MM.1S (cell line): ENCODE measurements at regions not wholly inside any gene's neighbourhood (a gene's known extent, or its start where the extent isn't known, plus 50 kb on each side); places are given as distances from the start of the nearest gene placed in this dataset.

Experiments
- DNase-seq: peaks from one replicate; pipeline ENCODE4 v3.0.0-alpha.2; 2015
- H2AFZ ChIP-seq: fragments of 300-600 bp; sonication (generic); 2 replicates; pipeline ENCODE4 v1.6.0; 2016; ENCODE audit warnings: antibody characterized with exemption, low read length
- H3F3A ChIP-seq: fragments of 300-600 bp; sonication (generic); 2 replicates; pipeline ENCODE4 v1.6.1; 2016; ENCODE audit warnings: mild to moderate bottlenecking, antibody characterized with exemption, low read length, moderate library complexity, mixed read lengths; ENCODE audit not compliant: insufficient read depth
- H3K27ac ChIP-seq: fragments of 300-600 bp; sonication (generic); 2 replicates; pipeline ENCODE4 v1.5.1; 2016; ENCODE audit warnings: mild to moderate bottlenecking, low read length
- H3K27me3 ChIP-seq: fragments of 300-600 bp; sonication (generic); replicated peaks from 2 replicates; pipeline ENCODE4 v1.6.0; 2016; ENCODE audit warnings: low read length; ENCODE audit not compliant: insufficient read depth
- H3K36me3 ChIP-seq: fragments of 300-600 bp; sonication (generic); replicated peaks from 2 replicates; pipeline ENCODE4 v1.6.1; 2016; ENCODE audit warnings: mild to moderate bottlenecking, low read length, mixed read lengths; ENCODE audit not compliant: insufficient read depth
- H3K4me1 ChIP-seq: fragments of 300-600 bp; sonication (generic); 2 replicates; pipeline ENCODE4 v1.6.1; 2016; ENCODE audit warnings: low read length, mixed read lengths
- H3K4me2 ChIP-seq: fragments of 300-600 bp; sonication (generic); 2 replicates; pipeline ENCODE4 v1.6.0; 2016; ENCODE audit warnings: low read depth, low read length
- H3K4me3 ChIP-seq: fragments of 300-600 bp; sonication (generic); 2 replicates; pipeline ENCODE4 v1.5.1; 2016; ENCODE audit warnings: low read length, mixed read lengths
- H3K79me2 ChIP-seq: fragments of 300-600 bp; sonication (generic); 2 replicates; pipeline ENCODE4 v1.6.1; 2016; ENCODE audit warnings: mixed run types, low read length, mixed read lengths
- H3K9ac ChIP-seq: fragments of 300-600 bp; sonication (generic); 2 replicates; pipeline ENCODE4 v1.6.1; 2016; ENCODE audit warnings: low read length, mixed read lengths
- H3K9me2 ChIP-seq: fragments of 300-600 bp; sonication (generic); replicated peaks from 2 replicates; pipeline ENCODE4 v1.6.1; 2016; ENCODE audit warnings: mild to moderate bottlenecking, low read length, mixed read lengths; ENCODE audit not compliant: insufficient read depth
- H3K9me3 ChIP-seq: fragments of 300-600 bp; sonication (generic); replicated peaks from 2 replicates; pipeline ENCODE4 v1.6.1; 2016; ENCODE audit warnings: mild to moderate bottlenecking, low read length, mixed read lengths; ENCODE audit not compliant: insufficient read depth
- H4K20me1 ChIP-seq: fragments of 300-600 bp; sonication (generic); 2 replicates; pipeline ENCODE4 v1.6.1; 2016; ENCODE audit warnings: mild to moderate bottlenecking, low read length, moderate library complexity, mixed read lengths; ENCODE audit not compliant: insufficient read depth
- CTCF ChIP-seq: fragments of 300-600 bp; sonication (generic); IDR thresholded peaks from 2 replicates; pipeline ENCODE4 v1.5.1; 2016; ENCODE audit warnings: antibody characterized with exemption, low read length, mixed read lengths
- EZH2 ChIP-seq: fragments of 300-600 bp; sonication (generic); optimal IDR thresholded peaks from 2 replicates; pipeline ENCODE3; 2017; ENCODE audit warnings: low read depth, mild to moderate bottlenecking, antibody characterized with exemption, low read length, mixed read lengths
- EZH2phosphoT487 ChIP-seq: fragments of 300-600 bp; sonication (generic); IDR thresholded peaks from 2 replicates; pipeline ENCODE4 v1.6.1; 2018; ENCODE audit warnings: antibody characterized with exemption, low read length

DNA sequence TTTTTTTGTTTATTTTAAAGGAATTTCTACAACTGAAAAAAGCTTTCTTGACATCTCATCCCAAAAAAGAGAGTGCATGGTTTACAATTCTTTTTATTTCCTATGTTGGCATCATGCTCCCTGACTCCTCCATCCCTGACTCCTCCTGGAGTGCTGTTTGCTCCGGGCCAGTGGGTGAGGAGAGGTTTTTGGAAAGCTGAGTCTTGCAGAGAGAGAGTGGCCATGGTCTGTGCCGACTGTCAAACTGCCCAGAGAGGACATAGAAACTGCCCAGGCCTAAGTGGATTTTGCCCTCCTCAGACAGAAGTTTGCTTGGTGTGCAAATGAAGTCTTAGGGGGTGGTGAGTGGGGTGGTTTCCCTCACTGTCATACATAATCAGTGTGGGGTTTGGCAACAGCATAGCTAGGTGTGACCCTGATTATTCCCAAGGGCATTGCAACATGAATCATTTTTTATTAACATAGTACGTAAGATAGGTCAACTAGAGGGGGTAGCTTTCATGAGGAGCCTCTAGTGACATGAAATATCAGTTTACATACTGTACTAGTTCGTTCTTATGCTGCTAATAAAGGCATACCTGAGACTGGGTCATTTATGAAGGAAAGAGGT, 179.8 kb upstream of the UBL3 start:
- Histone ChIP-seq H3K36me3 (no peaks in the 10 kb centered on the region), H3K9me2 (no peaks in the 10 kb centered on the region), H3K79me2 (no peaks in the 10 kb centered on the region), H3K9me3 (no peaks in the 10 kb centered on the region), H3K9ac (no peak overlapping the region), H4K20me1 (no peaks in the 10 kb centered on the region), H3K4me1 (no peaks in the 10 kb centered on the region), H3K27ac (no peak overlapping the region), H3K4me3 (no peak overlapping the region), H3F3A (no peaks in the 10 kb centered on the region), H2AFZ (no peak overlapping the region), H3K4me2 (no peak overlapping the region), H3K27me3 (no peaks in the 10 kb centered on the region)
- no peak for DNase-seq
- no peak for TF ChIP-seq EZH2phosphoT487
- TF ChIP-seq EZH2: no peak
- TF ChIP-seq CTCF: no peak

DNA sequence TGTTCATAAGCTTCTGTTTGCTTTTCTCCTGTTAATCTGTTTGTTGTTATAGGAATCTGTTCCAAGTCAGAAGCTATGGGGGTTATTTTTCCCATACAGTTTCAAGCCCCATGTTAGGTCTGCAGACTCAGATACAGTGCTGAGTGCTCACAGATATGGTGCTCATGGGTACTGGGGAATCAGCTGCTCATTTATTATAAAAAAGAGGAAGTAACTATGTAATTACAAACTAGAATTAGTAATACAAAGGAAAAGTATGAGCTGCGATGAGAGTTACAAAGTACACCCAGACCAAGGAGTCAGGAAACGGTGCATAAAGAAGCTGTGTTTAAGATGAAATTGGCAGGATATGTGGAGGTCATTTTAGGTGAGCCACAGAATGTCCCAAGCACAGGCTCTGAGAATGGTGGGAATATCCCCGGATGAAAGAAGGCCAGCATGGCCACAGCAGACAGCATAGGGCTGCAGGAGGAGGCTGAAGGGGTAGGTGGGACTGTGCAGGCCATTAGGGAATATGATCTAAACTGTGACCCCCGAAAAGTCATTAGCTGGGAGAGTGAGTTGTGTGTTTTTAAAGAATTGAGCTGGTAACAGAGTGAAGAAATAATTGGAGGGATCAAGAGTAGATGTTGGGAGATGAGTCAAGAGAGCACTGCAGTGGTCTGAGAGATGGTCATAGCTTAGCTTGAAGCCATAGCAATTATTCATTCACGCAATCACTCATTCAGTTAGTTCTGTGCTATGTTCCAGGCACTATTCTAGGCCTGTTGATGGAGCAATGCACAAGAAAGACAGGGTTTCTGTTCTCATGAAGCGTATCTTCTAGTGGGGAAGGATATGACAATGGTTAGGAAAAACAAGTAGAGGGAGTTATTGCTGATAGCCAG, 177.4 kb upstream of the UBL3 start:
- no peaks in the 10 kb centered on the region for H3F3A ChIP-seq
- no peak for DNase-seq
- no peaks in the 10 kb centered on the region for H3K36me3 ChIP-seq
- H4K20me1 ChIP-seq: no peaks in the 10 kb centered on the region
- no peak overlapping the region for H3K4me3 ChIP-seq
- H2AFZ ChIP-seq: no peak overlapping the region
- no peaks in the 10 kb centered on the region for H3K9me3 ChIP-seq
- H3K4me1 ChIP-seq: no peaks in the 10 kb centered on the region
- no peaks in the 10 kb centered on the region for H3K27me3 ChIP-seq
- H3K9me2 ChIP-seq: no peaks in the 10 kb centered on the region
- H3K4me2 ChIP-seq: no peak overlapping the region
- H3K79me2 ChIP-seq: no peaks in the 10 kb centered on the region
- TF ChIP-seq CTCF: no peak
- no peak for TF ChIP-seq EZH2phosphoT487
- no peak for TF ChIP-seq EZH2
- H3K27ac ChIP-seq: no peak overlapping the region
- H3K9ac ChIP-seq: no peak overlapping the region

DNA sequence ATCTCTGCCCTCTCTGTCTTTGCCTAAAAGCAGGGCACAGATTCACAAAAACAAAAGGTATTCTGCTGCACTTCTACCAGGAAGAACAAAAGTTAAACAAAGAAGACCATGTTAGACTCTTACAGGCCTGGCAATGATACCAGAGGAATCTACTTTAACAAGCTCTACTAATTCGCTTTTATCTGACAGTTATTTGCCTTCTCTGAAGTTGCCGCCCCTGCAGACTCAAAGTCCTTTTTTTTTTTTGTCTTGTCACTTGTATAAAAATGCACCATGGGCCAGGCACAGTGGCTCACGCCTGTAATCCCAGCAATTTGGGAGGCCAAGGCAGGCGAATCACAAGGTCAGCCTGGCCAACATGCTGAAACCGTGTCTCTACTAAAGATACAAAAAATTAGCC, 176.5 kb upstream of the UBL3 start:
- no peaks in the 10 kb centered on the region for H3F3A ChIP-seq
- no peaks in the 10 kb centered on the region for H3K4me1 ChIP-seq
- no peaks in the 10 kb centered on the region for H3K27me3 ChIP-seq
- H2AFZ ChIP-seq: no peak overlapping the region
- no peaks in the 10 kb centered on the region for H3K9me2 ChIP-seq
- DNase-seq: no peak
- H3K79me2 ChIP-seq: no peaks in the 10 kb centered on the region
- H3K4me3 ChIP-seq: no peak overlapping the region
- no peaks in the 10 kb centered on the region for H4K20me1 ChIP-seq
- H3K9ac ChIP-seq: no peak overlapping the region
- no peaks in the 10 kb centered on the region for H3K9me3 ChIP-seq
- no peaks in the 10 kb centered on the region for H3K36me3 ChIP-seq
- TF ChIP-seq CTCF (no peak), EZH2phosphoT487 (no peak), EZH2 (no peak)
- H3K27ac ChIP-seq: no peak overlapping the region
- no peak overlapping the region for H3K4me2 ChIP-seq
